SU-DHL-6 (cell line): ENCODE measurements at regions not wholly inside any gene's neighbourhood (a gene's known extent, or its start where the extent isn't known, plus 50 kb on each side); places are given as distances from the start of the nearest gene placed in this dataset.

ENCODE experiments used
- H2AFZ ChIP-seq: fragments of 200-600 bp; sonication (generic); 2 replicates; pipeline ENCODE4 v1.6.1; 2014; ENCODE audit warnings: low read depth, mild to moderate bottlenecking, moderate library complexity, mixed read lengths, antibody characterized with exemption, low read length; ENCODE audit not compliant: severe bottlenecking
- H3F3A ChIP-seq: fragments of 200-600 bp; shearing (Covaris generic); 2 replicates; pipeline ENCODE4 v1.6.0; 2016; ENCODE audit warnings: antibody characterized with exemption, mild to moderate bottlenecking; ENCODE audit not compliant: insufficient read depth
- H3K27ac ChIP-seq: fragments of 200-600 bp; sonication (generic); 2 replicates; pipeline ENCODE4 v1.5.1; 2016; ENCODE audit warnings: low read depth, mild to moderate bottlenecking, low read length, moderate library complexity, mixed read lengths
- H3K27me3 ChIP-seq: fragments of 200-600 bp; sonication (generic), shearing (Covaris generic); 2 replicates; pipeline ENCODE4 v1.6.0; 2014; ENCODE audit warnings: mild to moderate bottlenecking, low read length
- H3K36me3 ChIP-seq: fragments of 200-600 bp; sonication (generic); 2 replicates; pipeline ENCODE4 v1.6.1; 2014; ENCODE audit warnings: mild to moderate bottlenecking, low read length, mixed read lengths
- H3K4me2 ChIP-seq: fragments of 300-600, 200-600 bp; shearing (Covaris generic), sonication (generic); 2 replicates; pipeline ENCODE4 v1.6.0; 2014; ENCODE audit warnings: low read length, low read depth, mild to moderate bottlenecking; ENCODE audit not compliant: poor library complexity, severe bottlenecking
- H3K4me3 ChIP-seq: fragments of 200-600 bp; sonication (generic); 2 replicates; pipeline ENCODE4 v1.5.1; 2014; ENCODE audit warnings: antibody characterized with exemption, low read length, mild to moderate bottlenecking, mixed read lengths; ENCODE audit not compliant: insufficient read depth, poor library complexity, severe bottlenecking
- H3K79me2 ChIP-seq: fragments of 200-600 bp; sonication (generic); 2 replicates; pipeline ENCODE4 v1.6.1; 2014; ENCODE audit warnings: mild to moderate bottlenecking, low read length, moderate library complexity; ENCODE audit not compliant: insufficient read depth
- H3K9ac ChIP-seq: fragments of 200-600 bp; sonication (generic); 2 replicates; pipeline ENCODE4 v1.7.0; 2014; ENCODE audit warnings: mild to moderate bottlenecking, low read length
- H3K9me2 ChIP-seq: fragments of 200-600 bp; sonication (generic); replicated peaks from 2 replicates; pipeline ENCODE4 v1.6.1; 2014; ENCODE audit warnings: low read length; ENCODE audit not compliant: insufficient read depth
- H3K9me3 ChIP-seq: fragments of 200-600 bp; sonication (generic); 2 replicates; pipeline ENCODE4 v1.6.1; 2014; ENCODE audit warnings: low read length, mixed read lengths; ENCODE audit not compliant: insufficient read depth
- H4K20me1 ChIP-seq: fragments of 200-600 bp; sonication (generic); 2 replicates; pipeline ENCODE4 v1.6.1; 2014; ENCODE audit warnings: low read depth, mild to moderate bottlenecking, antibody characterized with exemption, low read length, moderate library complexity, mixed read lengths
- CTCF ChIP-seq: fragments of 200-600 bp; sonication (generic); IDR thresholded peaks from one replicate; pipeline ENCODE4 v1.5.1; 2017; ENCODE audit warnings: antibody characterized with exemption, mild to moderate bottlenecking, low read length, moderate library complexity; ENCODE audit not compliant: insufficient read depth, poor library complexity, severe bottlenecking
- EZH2phosphoT487 ChIP-seq: fragments of 200-600 bp; sonication (generic), shearing (Covaris generic); conservative IDR thresholded peaks from 2 replicates; pipeline ENCODE4 v1.6.1; 2018; ENCODE audit warnings: mild to moderate bottlenecking, antibody characterized with exemption, low read length, moderate library complexity, mixed read lengths

- Histone ChIP-seq H3K4me2 (no peak overlapping the region), H3K4me3 (no peak overlapping the region), H4K20me1 (no peaks in the 10 kb centered on the region), H2AFZ (no peak overlapping the region), H3K27ac (no peak overlapping the region), H3K9ac (no peak overlapping the region), H3K36me3 (no peaks in the 10 kb centered on the region), H3F3A (no peaks in the 10 kb centered on the region), H3K27me3 (no peaks in the 10 kb centered on the region), H3K9me2 (no peaks in the 10 kb centered on the region), H3K79me2 (no peaks in the 10 kb centered on the region), H3K9me3 (no peaks in the 10 kb centered on the region)
- no peak for TF ChIP-seq EZH2phosphoT487
- TF ChIP-seq CTCF: no peak
Observed at GRCh38 chr7:135831455-135832195, 83.0 kb upstream of the FAM180A start.

- no peaks in the 10 kb centered on the region for H4K20me1 ChIP-seq
- no peaks in the 10 kb centered on the region for H3K9me2 ChIP-seq
- no peak overlapping the region for H3K4me3 ChIP-seq
- H3K27me3 ChIP-seq: no peaks in the 10 kb centered on the region
- no peaks in the 10 kb centered on the region for H3K79me2 ChIP-seq
- H2AFZ ChIP-seq: no peak overlapping the region
- H3K4me2 ChIP-seq: no peak overlapping the region
- H3K9me3 ChIP-seq: no peaks in the 10 kb centered on the region
- H3K9ac ChIP-seq: no peak overlapping the region
- no peak overlapping the region for H3K27ac ChIP-seq
- TF ChIP-seq CTCF: no peak
- TF ChIP-seq EZH2phosphoT487: no peak
- H3F3A ChIP-seq: no peaks in the 10 kb centered on the region
- H3K36me3 ChIP-seq: no peaks in the 10 kb centered on the region
Observed at GRCh38 chr7:135828604-135829003, 80.0 kb upstream of the FAM180A start.

- H3K4me3 ChIP-seq: no peak overlapping the region
- H3K9ac ChIP-seq: no peak overlapping the region
- no peak overlapping the region for H3K27ac ChIP-seq
- no peaks in the 10 kb centered on the region for H3K9me3 ChIP-seq
- H4K20me1 ChIP-seq: no peaks in the 10 kb centered on the region
- H3K4me2 ChIP-seq: no peak overlapping the region
- H3K9me2 ChIP-seq: no peaks in the 10 kb centered on the region
- TF ChIP-seq CTCF (no peak), EZH2phosphoT487 (no peak)
- H3F3A ChIP-seq: no peaks in the 10 kb centered on the region
- no peaks in the 10 kb centered on the region for H3K27me3 ChIP-seq
- no peaks in the 10 kb centered on the region for H3K79me2 ChIP-seq
- no peaks in the 10 kb centered on the region for H3K36me3 ChIP-seq
- no peak overlapping the region for H2AFZ ChIP-seq
Observed at GRCh38 chr7:135827391-135827790, 78.8 kb upstream of the FAM180A start.
